ENCODE measurements at regions not wholly inside any gene's neighbourhood (a gene's known extent, or its start where the extent isn't known, plus 50 kb on each side); places are given as distances from the start of the nearest gene placed in this dataset.

GRCh38 chr20:11468880-11469279 is 448.8 kb upstream of the BTBD3 start:
- Histone ChIP-seq H3K9me3 (no peaks in the 10 kb centered on the region), H3K4me1 (no peaks in the 10 kb centered on the region), H3K36me3 (no peaks in the 10 kb centered on the region), H3K27me3 (no peaks in the 10 kb centered on the region), H3K4me3 (no peak overlapping the region), H3K27ac (no peak overlapping the region)
- no peak for DNase-seq
- TF ChIP-seq CTCF (IDR thresholded peaks at IDR 0.05), result no peak
- intact Hi-C loops (cut with DNase I), result no loop called here
- ATAC-seq, result no peak

DNA sequence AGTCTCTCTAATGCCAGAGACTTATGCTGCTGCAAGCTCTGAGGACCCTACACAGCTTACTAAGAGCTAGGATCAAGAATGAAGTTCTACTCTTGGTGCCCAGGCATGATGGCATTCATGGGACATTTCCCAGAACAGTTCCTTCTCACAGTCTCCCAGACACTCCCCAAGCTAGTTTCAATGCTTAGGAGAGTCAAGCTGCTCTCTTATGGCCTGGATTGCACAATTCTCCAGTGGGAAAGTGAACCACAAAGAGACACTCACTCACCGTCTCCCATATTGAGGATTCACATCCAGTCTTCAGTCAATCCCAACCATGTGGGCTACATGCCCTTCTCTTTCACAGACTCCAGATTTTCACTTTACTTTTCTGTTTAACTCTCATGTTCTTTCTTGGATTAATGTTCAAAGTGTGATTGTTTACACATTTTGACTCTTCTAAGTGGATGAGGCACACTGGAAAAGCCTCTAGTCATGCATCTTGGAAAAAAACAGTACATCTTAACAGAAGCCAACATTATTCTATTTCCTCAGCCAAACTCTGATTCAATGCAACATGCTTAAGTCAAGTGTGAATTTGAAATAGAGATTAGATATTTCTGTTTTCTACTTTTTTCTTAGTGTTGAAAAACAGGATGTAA is 447.8 kb upstream of the BTBD3 start:
- no peak for ATAC-seq
- no peaks in the 10 kb centered on the region for H3K4me1 ChIP-seq

DNA sequence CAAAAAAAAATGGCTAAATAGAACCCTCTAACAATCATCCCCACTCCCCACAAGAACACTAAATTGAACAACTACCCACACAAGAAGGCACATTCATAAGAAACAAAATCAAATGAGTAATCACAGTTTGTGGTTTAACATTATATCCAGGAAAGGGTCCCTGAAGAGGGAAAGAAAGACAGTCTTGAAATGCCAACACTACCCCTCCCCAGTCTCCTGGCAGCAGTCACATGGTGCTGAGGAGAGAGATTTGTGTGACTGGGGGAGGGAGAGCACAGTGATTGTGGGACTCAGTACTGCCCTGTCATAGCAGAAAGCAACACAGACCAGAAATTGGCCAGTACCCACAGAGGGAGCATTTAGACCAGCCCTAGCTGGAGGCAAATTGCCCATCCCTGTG is 443.7 kb upstream of the BTBD3 start:
- Histone ChIP-seq H3K27ac (no peak overlapping the region), H3K9me3 (peaks cover 0 to 11% of the 10 kb centered on the region in 2 donors), H3K27me3 (no peaks in the 10 kb centered on the region), H3K36me3 (no peaks in the 10 kb centered on the region), H3K4me3 (no peak overlapping the region), H3K4me1 (no peaks in the 10 kb centered on the region)
- no peak for TF ChIP-seq CTCF (IDR thresholded peaks at IDR 0.05)
- DNase-seq (no peak), ATAC-seq (no peak)
- intact Hi-C loops (cut with DNase I), result no loop called here

More for the DNA sequence above, 447.8 kb upstream of the BTBD3 start:
- Histone ChIP-seq H3K27ac (no peak overlapping the region), H3K9me3 (no peaks in the 10 kb centered on the region), H3K36me3 (no peaks in the 10 kb centered on the region), H3K4me3 (no peak overlapping the region), H3K27me3 (no peaks in the 10 kb centered on the region)
- DNase-seq, result no peak
- intact Hi-C loops (cut with DNase I), result no loop called here
- no peak for TF ChIP-seq CTCF (IDR thresholded peaks at IDR 0.05)

DNA sequence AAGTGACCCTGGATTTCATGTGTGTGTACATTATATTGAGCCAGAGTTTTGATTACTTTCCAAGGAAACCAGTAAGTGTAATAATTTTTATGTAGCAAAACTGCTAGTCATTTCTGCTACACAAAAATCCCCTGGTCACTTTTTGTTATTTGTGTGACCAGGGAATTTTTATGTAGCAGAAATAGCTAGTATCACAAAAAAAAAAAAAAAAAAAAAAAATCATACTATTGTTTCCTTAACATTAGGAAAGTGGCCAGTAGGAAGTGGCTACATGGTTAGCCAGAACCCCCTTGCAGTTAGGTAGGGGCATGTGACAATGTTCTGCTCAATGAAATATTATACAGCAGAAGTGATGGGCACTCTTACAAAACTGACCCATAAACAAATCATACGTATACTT is 434.0 kb upstream of the BTBD3 start:
- Histone ChIP-seq H3K4me3 (no peak overlapping the region), H3K27me3 (no peaks in the 10 kb centered on the region), H3K4me1 (no peaks in the 10 kb centered on the region), H3K27ac (no peak overlapping the region), H3K9me3 (no peaks in the 10 kb centered on the region), H3K36me3 (no peaks in the 10 kb centered on the region)
- intact Hi-C loops (cut with DNase I), result no loop called here
- ATAC-seq (no peak), DNase-seq (no peak)
- no peak for TF ChIP-seq CTCF (IDR thresholded peaks at IDR 0.05)

DNA sequence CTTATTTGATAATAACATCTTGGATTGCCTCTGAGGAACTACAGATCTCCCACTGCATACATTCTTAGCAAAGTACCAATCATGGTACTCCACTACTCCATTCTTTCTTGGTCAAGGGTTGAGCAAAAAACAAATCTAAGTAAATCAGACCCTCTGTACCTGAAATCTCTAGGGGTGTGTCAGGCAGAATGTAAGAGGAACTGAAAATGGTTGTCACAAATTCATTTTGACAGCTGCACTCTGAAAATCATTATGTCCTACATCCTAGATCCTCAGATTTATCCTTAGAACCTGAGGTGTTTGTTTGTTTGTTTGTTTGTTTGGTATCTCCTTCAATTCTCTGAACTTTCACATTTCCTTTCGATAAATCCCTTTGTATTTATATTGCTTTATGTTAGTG is 433.2 kb upstream of the BTBD3 start:
- DNase-seq, result no peak
- Histone ChIP-seq H3K27ac (no peak overlapping the region), H3K9me3 (no peaks in the 10 kb centered on the region), H3K4me1 (no peaks in the 10 kb centered on the region), H3K36me3 (no peaks in the 10 kb centered on the region), H3K4me3 (no peak overlapping the region), H3K27me3 (no peaks in the 10 kb centered on the region)
- TF ChIP-seq CTCF (IDR thresholded peaks at IDR 0.05), result no peak
- intact Hi-C loops (cut with DNase I), result no loop called here
- no peak for ATAC-seq
